Testis (tissue), 2 donors: ENCODE measurements at regions not wholly inside any gene's neighbourhood (a gene's known extent, or its start where the extent isn't known, plus 50 kb on each side); places are given as distances from the start of the nearest gene placed in this dataset.

Source experiments
- POLR2A ChIP-seq: fragments of 450-650 bp; IDR thresholded peaks from one replicate; pipeline ENCODE4 v1.6.1; 2017; ENCODE audit warnings: antibody characterized with exemption, mild to moderate bottlenecking, moderate library complexity
- TF ChIP-seq, protein P1 (sequence below), 3 experiments: fragments of 450-650 bp in 2 of 3; fragments of 200-600 bp in 1 of 3; sonication (generic) in 1 of 3; IDR thresholded peaks; one replicate each; pipeline ENCODE4 v1.5.1; 2016 to 2019; ENCODE audit warnings: antibody characterized with exemption in 3 of 3, mild to moderate bottlenecking in 2 of 3, moderate library complexity in 1 of 3

DNA sequence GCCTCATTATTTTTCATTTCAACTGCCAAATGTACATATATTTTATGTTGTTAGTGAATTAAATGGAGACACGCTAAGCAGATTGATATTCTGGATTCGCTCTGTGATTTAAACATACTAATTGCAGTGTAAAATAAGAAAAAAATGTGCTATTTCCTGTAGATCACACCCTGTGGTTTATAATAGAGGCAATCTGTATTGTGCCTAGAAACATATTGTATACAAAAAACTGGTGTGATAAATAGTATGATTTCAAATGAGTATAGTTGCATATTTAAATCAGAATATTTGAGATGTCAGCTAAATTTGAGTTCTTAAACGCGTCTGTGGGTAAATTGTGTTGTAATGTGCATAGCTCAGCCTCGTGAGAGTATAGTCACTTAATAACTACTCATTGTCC, 643.9 kb downstream of the TBC1D4 start:
- no peak for TF ChIP-seq POLR2A
- TF ChIP-seq, protein P1, sequence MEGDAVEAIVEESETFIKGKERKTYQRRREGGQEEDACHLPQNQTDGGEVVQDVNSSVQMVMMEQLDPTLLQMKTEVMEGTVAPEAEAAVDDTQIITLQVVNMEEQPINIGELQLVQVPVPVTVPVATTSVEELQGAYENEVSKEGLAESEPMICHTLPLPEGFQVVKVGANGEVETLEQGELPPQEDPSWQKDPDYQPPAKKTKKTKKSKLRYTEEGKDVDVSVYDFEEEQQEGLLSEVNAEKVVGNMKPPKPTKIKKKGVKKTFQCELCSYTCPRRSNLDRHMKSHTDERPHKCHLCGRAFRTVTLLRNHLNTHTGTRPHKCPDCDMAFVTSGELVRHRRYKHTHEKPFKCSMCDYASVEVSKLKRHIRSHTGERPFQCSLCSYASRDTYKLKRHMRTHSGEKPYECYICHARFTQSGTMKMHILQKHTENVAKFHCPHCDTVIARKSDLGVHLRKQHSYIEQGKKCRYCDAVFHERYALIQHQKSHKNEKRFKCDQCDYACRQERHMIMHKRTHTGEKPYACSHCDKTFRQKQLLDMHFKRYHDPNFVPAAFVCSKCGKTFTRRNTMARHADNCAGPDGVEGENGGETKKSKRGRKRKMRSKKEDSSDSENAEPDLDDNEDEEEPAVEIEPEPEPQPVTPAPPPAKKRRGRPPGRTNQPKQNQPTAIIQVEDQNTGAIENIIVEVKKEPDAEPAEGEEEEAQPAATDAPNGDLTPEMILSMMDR (IDR thresholded peaks at IDR 0.05): no peak
